Stimulated activated CD4-positive, alpha-beta T cell treated with anti-CD3 and anti-CD28 coated beads, Interleukin-1b, Interleukin-23, amount 100 ng/mL, for 4 hours (primary cell): ENCODE measurements at regions not wholly inside any gene's neighbourhood (a gene's known extent, or its start where the extent isn't known, plus 50 kb on each side); places are given as distances from the start of the nearest gene placed in this dataset.
"Not testable (repeated sequence)": the region's sequence is repeated elsewhere in the genome, so short reads cannot be mapped to it uniquely, and the experiment has no call there.

Source experiments
- DNase-seq, 2 donors: peaks; one replicate each; pipeline ENCODE4 v3.0.0-alpha.2; 2020; ENCODE audit warnings: low read depth in 2 of 2

DNA sequence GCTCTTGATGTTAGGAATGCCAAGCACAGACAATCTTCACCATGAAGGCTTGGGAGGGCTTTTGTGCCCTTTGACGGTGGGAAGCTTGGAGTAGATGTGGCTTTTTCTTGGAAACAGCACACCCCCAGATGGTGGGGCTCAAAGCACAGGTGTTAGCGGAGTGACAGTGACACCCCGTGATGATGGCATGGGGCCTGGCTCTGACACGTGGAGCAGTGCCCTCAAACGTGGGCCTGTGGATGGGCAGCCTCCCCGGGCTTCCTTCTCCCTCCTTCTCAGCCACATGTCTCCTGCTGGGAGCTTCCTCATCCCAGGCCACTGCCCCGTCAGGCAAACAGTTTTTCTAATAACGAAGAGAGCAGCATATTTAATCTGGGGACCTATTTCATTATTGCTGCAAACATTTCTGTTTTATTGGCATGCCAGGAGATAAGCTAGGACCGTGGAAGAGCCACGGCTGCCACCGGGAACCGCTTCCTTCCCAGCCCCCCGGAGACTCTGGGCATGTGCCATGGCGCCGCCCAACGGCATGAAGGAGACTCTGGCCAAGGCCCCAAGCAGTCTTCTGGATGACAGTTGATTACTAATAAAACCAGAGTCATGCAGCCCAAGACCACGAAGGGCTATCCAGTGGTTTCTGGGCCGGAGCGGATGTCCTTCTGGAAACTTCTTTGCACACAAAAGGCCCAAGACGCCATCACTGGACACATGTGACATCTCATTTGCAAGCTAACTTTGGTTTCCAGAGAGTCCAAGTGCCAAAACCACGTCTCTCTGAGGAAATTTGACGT lies 280.3 kb upstream of the FOXF1 start:
- no peak for DNase-seq

DNA sequence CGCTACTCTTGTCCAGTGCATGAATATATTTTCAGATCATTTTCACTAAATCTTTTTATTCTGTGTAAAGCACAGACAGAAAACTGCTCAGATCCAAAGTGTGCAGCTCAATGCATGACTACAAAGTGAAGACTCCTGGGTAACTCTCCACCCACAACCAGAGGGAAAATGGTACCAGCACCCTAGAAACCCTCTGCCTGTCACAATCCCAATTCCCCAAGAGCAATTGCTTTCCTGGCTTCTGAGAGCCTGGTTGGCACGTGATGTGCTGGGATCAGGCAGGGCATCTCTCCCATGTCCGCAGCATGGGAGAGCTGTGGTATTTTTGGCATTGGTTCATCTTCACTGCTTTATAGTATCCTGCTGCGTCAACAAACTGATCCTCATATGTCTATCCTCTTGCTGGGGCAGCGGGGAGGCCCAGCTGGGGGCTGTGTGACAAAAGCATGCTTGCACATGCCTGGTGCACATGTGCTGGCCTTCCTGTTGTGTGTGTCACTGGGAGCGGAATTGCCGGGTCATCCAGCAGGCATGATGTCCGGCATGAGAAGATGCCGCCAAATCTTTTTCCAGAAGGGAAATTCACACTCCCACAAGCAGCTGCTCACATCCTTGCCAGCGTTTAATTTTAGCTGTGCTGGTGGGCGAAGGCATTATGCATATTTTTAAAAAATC lies 278.9 kb upstream of the FOXF1 start:
- no peak for DNase-seq

GRCh38 chr16:86231996-86232350 lies 278.4 kb upstream of the FOXF1 start:
- no peak for DNase-seq

GRCh38 chr16:86232496-86232895 lies 277.8 kb upstream of the FOXF1 start:
- DNase-seq, result no peak

- DNase-seq, result not testable (repeated sequence)
Measured at GRCh38 chr16:86233506-86233905, 276.8 kb upstream of the FOXF1 start.

- no peak for DNase-seq
Measured at GRCh38 chr16:86239381-86239780, 270.9 kb upstream of the FOXF1 start.

GRCh38 chr16:86240716-86241363 lies 269.5 kb upstream of the FOXF1 start:
- DNase-seq, result no peak

DNA sequence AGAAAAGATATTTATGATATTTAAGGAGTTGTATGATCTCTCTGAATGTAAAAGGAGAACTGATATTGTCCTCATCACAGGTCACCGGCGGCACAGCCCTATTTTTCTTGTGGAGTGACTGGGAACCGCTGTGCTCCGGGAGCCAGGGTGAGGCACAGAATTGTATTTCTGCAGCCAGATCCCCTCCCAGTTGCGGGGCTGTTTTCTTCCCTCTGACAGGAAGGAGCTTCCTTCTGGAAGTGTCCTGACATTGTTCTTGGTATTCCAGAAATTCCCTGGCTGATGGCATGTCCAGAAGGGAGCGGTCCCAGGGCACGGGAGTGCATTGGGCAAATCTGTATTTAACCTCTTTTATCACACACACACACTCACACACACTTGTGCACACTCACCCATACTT lies 268.6 kb upstream of the FOXF1 start:
- no peak for DNase-seq

DNA sequence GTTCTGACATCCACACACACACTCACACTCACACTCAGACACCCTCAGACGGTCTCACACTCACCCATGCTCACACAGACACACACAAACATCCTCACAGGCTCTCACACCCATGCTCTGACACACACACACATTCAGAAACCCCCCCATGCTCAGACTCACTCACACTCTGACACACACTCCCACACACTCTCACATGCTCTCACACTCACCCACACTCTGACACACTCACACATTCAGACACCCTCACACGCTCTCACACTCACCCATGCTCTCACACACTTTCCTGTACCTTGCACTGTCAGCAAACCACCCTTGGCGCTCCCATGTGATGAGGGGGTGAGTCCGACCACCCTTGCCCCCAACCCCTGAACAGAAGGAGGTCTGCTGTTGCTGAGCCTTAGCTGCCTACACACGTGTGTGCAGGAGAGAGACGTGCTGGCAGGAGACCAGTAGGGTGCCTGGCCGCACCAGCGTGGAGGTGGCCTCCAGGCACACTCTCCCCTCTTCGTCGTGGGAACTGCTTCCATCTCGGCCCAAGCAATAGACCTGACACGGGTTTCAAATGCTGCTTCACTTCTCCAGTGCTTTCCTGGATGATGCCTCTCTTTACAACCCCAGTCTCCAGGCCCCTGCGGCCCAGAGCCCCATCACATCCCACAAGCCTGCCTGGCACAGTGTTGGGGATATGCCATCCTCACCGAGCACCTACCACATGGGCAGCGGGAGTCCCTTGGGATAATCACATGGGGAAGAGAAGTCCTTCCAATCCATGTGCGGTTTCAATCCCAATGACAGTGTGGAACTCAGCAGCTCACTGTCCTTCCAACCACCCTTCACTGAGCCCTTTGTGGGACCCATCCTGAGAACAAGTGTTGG lies 267.8 kb upstream of the FOXF1 start:
- no peak for DNase-seq

- DNase-seq, result no peak
Measured at GRCh38 chr16:86243123-86243473, 267.2 kb upstream of the FOXF1 start.

DNA sequence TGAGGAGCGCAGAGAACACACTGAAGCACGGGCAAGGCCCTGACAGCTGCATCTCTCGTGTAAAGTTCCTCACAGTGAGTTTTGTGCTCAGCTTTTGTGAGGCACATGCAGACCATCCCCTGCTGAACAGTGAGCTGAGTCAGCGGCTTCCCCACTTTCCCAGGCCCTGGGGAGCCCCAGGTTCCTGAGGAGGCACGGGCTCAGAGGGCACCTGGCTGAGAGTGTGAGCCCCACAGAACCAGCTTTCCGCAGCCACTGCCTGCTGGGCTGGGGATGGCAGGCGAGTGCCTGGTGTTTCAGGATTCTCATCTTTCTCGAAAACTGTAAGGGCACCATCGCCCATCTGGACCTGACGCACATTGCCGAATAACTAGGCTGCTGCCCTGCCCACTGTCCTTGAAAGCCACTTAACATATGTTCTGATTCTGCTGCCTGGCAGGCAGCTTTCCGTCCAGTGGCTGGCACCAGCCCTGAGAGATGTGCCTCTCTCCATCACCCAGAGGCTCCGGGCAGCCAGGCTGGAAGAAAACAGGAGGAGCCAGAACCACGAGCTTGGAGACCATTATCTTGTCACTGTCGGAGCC lies 266.7 kb upstream of the FOXF1 start:
- DNase-seq, result no peak

DNA sequence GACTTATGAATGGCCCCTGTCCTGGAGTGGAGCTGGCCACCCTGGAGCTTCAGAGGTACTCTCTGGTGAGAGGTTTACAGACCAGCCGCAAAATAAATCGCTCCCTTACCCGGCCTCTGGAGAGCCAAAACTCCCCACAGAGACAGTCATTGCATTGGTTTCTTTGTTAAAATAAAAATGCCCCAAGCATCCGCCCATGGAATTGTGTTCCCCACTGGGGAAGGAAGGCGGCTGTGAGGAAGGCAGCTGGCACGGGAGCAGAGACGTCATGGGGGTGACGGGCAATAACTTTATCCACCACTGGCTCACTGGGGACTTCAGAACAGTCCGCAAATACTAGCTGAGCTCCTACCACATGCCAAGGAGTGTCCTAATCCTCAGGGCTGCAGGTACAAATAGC lies 266.2 kb upstream of the FOXF1 start:
- DNase-seq, result no peak

- DNase-seq, result no peak
Measured at GRCh38 chr16:86244936-86245335, 265.4 kb upstream of the FOXF1 start.

- no peak for DNase-seq
Measured at GRCh38 chr16:86245351-86245750, 265.0 kb upstream of the FOXF1 start.

GRCh38 chr16:86245895-86246294 lies 264.4 kb upstream of the FOXF1 start:
- no peak for DNase-seq

DNA sequence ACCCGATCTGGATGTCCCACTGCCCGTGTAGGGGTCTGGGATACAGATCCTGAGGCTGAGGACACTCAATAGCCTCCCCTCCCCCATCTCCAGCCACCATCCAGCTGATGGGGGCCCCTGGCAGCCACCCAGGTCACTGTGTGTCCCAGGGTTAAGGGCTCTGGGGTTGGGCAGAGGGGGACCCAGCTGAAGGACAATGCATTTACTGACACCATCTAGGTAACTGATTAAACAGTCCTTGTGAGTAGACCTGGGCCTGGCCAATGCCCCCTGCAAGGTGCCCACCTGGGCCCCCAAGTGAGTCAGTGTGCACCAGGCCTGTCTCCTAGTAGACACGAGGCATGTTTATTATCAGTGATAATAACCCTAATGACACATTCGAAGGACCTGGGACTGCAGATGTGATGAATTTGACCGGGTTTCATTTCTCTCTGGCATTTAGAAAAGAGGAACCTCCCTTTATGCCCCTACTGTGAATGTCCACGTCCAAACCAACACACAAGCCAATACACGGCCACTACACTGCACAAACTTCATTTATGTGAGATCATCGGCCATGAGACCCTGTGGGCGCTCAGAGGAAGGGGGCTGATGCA lies 261.9 kb upstream of the FOXF1 start:
- DNase-seq, result no peak

DNA sequence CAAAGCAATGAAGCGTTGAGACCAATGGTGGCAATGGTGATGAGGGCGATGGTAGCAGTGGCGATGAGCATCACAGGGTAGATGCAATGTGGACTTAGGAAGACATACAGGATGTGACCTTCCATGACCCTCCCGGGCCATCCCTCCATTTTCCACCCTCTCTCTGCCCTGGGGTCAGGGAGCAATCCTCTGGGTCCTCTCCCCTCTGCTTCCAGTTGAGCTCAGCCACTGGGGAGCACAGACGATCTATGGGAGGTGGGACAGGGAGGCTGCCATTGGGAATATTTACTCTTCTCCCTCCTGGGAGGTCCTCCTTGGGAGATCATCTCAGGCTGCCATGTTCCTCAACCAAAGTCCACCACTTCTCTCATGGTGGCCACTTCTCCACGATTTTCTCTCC lies 260.7 kb upstream of the FOXF1 start:
- DNase-seq, result no peak

- DNase-seq, result no peak
Measured at GRCh38 chr16:86251682-86252081, 258.6 kb upstream of the FOXF1 start.

GRCh38 chr16:86252596-86252995 lies 257.7 kb upstream of the FOXF1 start:
- DNase-seq, result no peak

GRCh38 chr16:86255966-86256365 lies 254.4 kb upstream of the FOXF1 start:
- no peak for DNase-seq

DNA sequence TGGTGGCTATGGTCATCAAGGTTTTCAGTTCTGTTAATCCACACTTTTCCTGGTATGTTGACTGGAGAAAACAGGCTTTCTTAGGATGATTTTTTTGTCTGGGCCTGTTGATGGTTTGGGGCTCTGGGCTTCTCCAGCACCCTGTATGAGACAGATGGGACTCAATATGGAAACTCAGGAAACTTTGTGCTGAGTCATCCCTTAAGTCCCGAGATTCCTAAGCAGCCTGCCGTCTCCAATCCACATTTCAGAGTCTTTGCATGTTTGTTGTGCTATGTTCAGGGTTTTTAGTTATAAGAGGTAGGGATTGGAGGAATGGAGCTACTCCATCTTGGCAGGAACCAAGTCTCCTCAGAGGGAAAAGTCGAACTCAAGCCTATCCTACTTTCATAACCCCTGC lies 253.3 kb upstream of the FOXF1 start:
- DNase-seq, result no peak
